Cardiac muscle cell (in vitro differentiated cells and primary cell): ENCODE measurements at regions not wholly inside any gene's neighbourhood (a gene's known extent, or its start where the extent isn't known, plus 50 kb on each side); places are given as distances from the start of the nearest gene placed in this dataset.
A peak's percentile ranks its signal among the peaks of the same experiment; 100 is the strongest.

Experiments used
- DNase-seq, 2 donors: peaks; one replicate each; pipeline versions ENCODE4 v3.0.0 to v3.0.0-alpha.2; 2010 to 2017; ENCODE audit warnings: low read depth in 1 of 2, low spot score in 1 of 2
- H3K27ac ChIP-seq: fragments of 200-600 bp; sonication (generic); 2 replicates; pipeline ENCODE4 v1.5.1; 2016
- H3K27me3 ChIP-seq: fragments of 200-600 bp; sonication (generic); 2 replicates; pipeline ENCODE4 v1.6.0; 2016; ENCODE audit warnings: control low read depth
- H3K36me3 ChIP-seq: fragments of 200-600 bp; sonication (generic); 2 replicates; pipeline ENCODE4 v1.5.1; 2016; ENCODE audit warnings: control low read depth
- H3K4me1 ChIP-seq: fragments of 200-600 bp; sonication (generic); 2 replicates; pipeline ENCODE4 v1.8.1; 2017; ENCODE audit warnings: low read depth, mild to moderate bottlenecking, mixed run types
- H3K4me3 ChIP-seq: fragments of 200-600 bp; sonication (generic); 2 replicates; pipeline ENCODE4 v1.5.1; 2016; ENCODE audit warnings: mild to moderate bottlenecking
- H3K9me3 ChIP-seq: fragments of 200-600 bp; sonication (generic); 2 replicates; pipeline ENCODE4 v1.5.1; 2017; ENCODE audit warnings: low read depth, mild to moderate bottlenecking, control low read depth
- CTCF ChIP-seq: IDR thresholded peaks from 2 replicates; pipeline ENCODE4 v1.5.1; 2012; ENCODE audit warnings: low read depth, mild to moderate bottlenecking, low read length

GRCh38 chr13:83618966-83619365 lies 263.3 kb downstream of the SLITRK1 start:
- no peak for TF ChIP-seq CTCF
- peak in 1 of 2 donors; percentile 9 for DNase-seq
- H3K27ac ChIP-seq: no peak overlapping the region
- no peak overlapping the region for H3K4me3 ChIP-seq
- no peaks in the 10 kb centered on the region for H3K27me3 ChIP-seq
- H3K4me1 ChIP-seq: peaks cover 9% of the 10 kb centered on the region
- no peaks in the 10 kb centered on the region for H3K36me3 ChIP-seq
- no peaks in the 10 kb centered on the region for H3K9me3 ChIP-seq

- Histone ChIP-seq H3K9me3 (no peaks in the 10 kb centered on the region), H3K27ac (no peak overlapping the region), H3K4me1 (no peaks in the 10 kb centered on the region), H3K36me3 (no peaks in the 10 kb centered on the region), H3K27me3 (no peaks in the 10 kb centered on the region), H3K4me3 (no peak overlapping the region)
- no peak for TF ChIP-seq CTCF
- DNase-seq: no peak
Measured at GRCh38 chr13:83613524-83613923, 268.8 kb downstream of the SLITRK1 start.

- Histone ChIP-seq H3K36me3 (no peaks in the 10 kb centered on the region), H3K9me3 (no peaks in the 10 kb centered on the region), H3K4me3 (no peak overlapping the region), H3K4me1 (no peaks in the 10 kb centered on the region), H3K27ac (no peak overlapping the region), H3K27me3 (no peaks in the 10 kb centered on the region)
- TF ChIP-seq CTCF: no peak
- no peak for DNase-seq
Measured at GRCh38 chr13:83601539-83601938, 280.7 kb downstream of the SLITRK1 start.

- no peak for TF ChIP-seq CTCF
- Histone ChIP-seq H3K27me3 (no peaks in the 10 kb centered on the region), H3K9me3 (no peaks in the 10 kb centered on the region), H3K4me3 (no peak overlapping the region), H3K4me1 (no peaks in the 10 kb centered on the region), H3K27ac (no peak overlapping the region), H3K36me3 (no peaks in the 10 kb centered on the region)
- no peak for DNase-seq
Measured at GRCh38 chr13:83592095-83592494, 290.2 kb downstream of the SLITRK1 start.

- Histone ChIP-seq H3K9me3 (no peaks in the 10 kb centered on the region), H3K36me3 (no peaks in the 10 kb centered on the region), H3K4me3 (no peak overlapping the region), H3K27me3 (no peaks in the 10 kb centered on the region), H3K4me1 (no peaks in the 10 kb centered on the region), H3K27ac (no peak overlapping the region)
- no peak for TF ChIP-seq CTCF
- no peak for DNase-seq
Measured at GRCh38 chr13:83589814-83590213, 292.5 kb downstream of the SLITRK1 start.

- Histone ChIP-seq H3K4me3 (no peak overlapping the region), H3K36me3 (no peaks in the 10 kb centered on the region), H3K4me1 (no peaks in the 10 kb centered on the region), H3K9me3 (no peaks in the 10 kb centered on the region), H3K27me3 (no peaks in the 10 kb centered on the region), H3K27ac (no peak overlapping the region)
- no peak for DNase-seq
- no peak for TF ChIP-seq CTCF
Measured at GRCh38 chr13:83577183-83577582, 305.1 kb downstream of the SLITRK1 start.
